GM19468 (cell line): ENCODE measurements at regions not wholly inside any gene's neighbourhood (a gene's known extent, or its start where the extent isn't known, plus 50 kb on each side); places are given as distances from the start of the nearest gene placed in this dataset.
A peak's percentile ranks its signal among the peaks of the same experiment; 100 is the strongest.
"Not testable (repeated sequence)": the region's sequence is repeated elsewhere in the genome, so short reads cannot be mapped to it uniquely, and the experiment has no call there.

Experiments used
- ATAC-seq: cut with Tn5 transposase; IDR thresholded peaks from one replicate; pipeline ENCODE4 v1.9.1; 2021; ENCODE audit warnings: mild to moderate bottlenecking, moderate library complexity, moderate number of reproducible peaks; ENCODE audit not compliant: unreplicated experiment; ENCODE audit errors: extremely low read depth

DNA sequence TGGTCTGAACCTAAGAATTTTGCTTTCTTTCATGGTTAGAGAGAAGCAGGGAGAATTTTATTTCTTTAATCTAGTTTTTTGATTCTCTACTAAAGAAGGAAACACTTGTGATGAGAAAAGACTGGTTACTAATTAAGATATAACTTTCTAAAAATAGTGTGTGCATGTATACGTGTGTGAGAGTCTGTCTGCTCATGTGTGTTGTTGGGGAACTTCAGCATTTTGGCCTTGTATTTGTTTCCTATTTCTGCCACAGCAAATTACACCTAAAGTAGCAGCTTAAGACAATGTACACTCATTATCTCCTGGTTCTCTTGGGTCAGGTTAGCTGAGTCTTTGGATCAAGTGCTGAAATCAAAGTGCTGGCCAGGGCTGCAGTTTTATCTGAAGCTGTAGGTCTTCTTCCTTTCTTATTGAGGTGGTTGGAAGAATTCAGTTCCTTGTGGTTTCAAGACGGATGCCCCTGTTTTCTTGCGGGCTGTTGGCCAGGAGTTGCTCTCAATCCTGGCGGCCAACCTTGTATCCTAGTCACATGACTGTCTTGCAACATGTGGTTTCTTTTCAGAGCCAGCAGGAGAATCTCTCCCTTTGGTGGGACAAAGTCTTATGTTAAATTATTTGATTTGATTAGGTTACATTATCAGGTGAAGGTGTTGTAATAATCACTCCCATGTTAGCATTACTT, 188.4 kb upstream of the CLNK start:
- no peak for ATAC-seq

DNA sequence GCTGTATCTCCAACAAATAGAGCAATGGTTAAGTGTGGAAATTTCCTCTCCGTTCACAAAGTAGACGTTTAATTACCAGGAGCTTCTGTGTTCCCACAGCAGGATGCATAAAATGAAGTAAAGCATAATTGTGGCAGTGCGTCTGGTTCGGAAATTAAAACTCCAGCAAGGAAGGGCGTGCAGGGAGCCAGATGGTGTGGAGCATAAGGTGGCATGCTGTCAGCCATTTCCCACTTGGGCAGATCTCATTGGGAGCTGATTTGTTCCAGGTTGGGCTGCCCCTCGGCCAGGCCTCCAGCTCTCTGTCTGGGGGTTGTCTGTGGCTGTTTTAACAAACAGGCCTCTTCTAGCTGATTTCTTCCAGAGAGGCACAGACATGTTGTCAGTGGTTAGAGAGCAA, 182.1 kb upstream of the CLNK start:
- no peak for ATAC-seq

DNA sequence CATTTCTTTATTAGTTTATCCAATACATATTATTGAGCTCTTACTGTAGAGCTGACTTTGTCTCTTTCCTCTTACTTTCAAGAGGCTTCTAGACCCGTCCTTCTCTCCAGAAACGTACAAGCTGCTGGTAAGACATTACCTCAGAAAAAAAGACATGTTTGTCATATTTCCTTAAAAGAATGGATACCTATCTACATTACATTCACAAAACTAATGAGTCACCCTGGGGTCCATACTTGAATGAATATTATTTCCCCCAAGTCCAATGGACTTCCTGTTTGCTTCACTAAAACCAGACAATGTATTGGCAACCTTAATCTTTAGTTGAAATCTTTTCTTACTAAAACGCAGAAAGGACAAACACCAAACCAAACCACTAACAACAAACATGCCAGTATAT, 176.5 kb upstream of the CLNK start:
- ATAC-seq: no peak

DNA sequence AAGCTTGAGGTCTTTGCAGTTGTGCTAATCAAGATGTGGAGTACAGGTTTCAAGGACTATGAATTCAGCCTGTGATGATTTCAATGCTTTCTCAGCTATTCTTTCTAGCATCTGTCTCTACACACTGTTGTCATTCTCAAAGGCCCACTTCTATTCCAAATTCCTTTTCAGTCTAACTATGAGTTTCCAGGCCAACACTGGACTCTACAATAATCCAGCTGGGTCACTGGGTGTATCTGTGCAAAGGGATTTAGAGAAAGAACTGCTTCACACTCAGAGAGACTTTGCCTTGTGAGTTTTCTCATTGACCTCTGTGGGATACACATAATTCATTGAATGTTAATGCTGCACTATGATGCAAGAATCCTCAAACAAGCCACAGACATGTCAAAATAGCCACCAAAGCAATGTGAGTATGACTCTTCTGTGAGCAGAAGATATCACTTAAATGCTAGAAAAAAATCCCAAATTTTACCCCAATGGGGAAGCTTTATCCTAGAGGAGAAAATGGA, 171.8 kb upstream of the CLNK start:
- no peak for ATAC-seq

DNA sequence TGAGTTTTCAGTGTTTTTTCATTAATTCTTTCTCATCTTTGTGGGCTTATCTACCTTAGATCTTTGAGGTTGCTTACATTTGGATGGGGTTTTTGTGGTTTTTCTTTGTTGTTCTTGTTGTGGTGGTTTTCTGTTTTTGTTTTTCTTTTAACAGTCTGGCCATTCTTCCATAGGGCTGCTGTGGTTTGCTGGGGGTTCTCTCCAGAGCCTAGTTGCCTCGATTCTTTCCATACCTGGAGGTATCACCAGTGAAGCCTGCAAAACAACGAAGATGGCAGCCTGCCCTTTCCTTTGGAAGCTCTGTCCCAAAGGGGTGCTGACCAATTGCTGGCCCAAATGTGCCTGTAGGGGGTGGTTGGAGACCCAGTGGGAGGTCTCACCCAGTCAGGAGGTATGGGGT, 168.6 kb upstream of the CLNK start:
- no peak for ATAC-seq

DNA sequence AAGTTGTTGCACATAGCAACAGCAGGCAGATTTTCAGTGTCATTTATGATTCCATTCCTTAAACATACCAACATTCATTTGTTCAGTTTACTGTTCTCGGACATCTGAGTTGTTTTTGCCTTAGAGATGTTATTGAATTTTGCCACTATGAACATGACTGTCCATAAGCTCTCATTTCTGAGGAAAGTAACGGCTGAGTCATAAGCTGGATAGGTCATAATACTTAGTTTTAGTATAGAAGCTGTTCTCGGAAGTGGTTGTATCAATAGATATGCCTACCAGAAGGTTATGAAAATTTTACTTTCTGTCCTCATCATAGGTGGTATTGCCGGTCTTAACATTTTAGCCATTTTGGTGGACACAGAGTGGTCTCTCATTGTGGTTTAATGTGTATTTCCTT, 157.1 kb upstream of the CLNK start:
- ATAC-seq: no peak

DNA sequence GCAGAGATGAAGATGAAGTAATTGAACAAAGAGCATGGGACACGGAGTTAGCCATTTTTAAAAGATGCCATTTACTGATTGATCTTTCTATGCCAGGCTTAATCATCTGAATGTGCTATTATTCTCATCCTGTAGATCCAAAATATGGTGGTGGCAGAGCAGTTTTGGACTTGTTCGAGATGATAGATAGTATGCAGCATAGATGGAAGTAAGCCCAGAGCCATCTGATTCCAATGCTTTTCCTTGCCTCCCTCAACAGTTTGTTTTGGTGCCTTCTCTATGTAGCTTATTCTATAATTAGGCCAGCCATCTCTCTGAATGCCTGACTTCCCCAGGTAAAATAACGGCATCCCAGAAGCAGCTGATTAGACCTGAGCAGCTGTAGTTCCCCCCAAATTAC, 152.6 kb upstream of the CLNK start:
- ATAC-seq: no peak

DNA sequence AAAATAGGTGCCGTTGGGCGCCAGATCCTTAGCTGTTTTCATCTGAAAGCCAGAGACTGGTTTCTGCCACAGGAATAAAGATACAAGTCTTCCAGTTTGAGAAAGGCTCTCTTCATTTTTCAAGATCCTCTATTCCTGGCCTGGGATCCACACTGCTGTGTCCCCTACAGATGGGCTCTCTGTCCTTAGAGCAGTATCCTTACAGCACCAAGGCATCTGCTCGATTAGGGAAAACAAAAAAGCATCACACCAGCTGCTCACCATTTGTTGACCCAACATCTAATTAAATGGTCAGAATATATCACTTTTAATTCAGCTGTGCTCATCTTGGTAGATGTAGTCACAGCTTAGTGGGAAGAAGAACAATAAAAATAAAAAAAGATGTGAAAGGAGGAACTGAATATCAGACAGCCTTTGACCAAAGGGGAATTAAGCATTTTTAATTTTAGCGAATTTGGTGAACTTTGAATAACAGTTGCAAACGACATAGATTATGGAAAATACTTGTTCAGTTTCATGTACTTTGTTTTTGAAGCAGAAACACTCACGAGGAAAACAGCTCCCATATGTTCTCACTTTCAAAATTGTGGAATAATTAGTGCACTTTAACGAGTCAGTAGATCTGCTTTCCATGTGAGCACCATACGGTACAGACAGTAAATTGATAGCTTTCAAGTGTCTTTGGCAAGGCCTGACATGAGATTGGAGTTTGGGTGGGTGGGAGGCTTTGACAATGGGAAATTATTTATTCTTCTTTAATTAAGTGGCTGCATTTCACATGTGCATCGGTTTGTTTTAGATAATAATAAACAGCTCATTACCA, 148.4 kb upstream of the CLNK start:
- no peak for ATAC-seq

DNA sequence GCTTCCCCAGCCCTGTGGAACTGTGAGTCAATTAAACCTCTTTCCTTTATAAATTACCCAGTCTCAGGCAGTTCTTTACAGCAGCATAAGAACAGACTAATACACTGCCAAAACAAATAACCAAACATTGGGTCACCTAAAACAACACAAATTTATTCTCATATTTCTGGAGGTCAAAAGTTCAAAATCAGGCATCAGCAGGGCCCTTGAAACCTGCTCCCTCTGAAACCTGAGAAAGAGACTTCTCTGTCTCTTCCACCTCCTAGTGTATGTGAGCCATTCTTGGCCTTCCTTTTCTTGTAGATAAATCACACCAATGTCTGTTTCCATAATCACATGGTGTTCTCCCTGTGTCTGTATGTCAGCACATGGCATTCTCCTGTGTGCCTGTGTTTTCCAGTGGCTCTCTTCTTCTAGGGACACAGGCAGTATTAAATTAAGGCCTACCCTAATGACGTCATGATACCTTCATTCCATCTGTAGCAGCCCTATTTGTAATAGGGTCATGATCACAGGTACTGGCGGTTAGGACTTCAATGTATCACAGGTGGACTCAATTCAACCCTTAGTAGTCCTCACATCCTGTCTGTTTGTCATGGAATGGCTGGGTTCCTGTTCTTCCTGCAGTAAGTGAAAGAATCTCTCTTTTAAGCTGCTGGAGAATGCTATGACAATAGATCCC, 147.3 kb upstream of the CLNK start:
- ATAC-seq: no peak

DNA sequence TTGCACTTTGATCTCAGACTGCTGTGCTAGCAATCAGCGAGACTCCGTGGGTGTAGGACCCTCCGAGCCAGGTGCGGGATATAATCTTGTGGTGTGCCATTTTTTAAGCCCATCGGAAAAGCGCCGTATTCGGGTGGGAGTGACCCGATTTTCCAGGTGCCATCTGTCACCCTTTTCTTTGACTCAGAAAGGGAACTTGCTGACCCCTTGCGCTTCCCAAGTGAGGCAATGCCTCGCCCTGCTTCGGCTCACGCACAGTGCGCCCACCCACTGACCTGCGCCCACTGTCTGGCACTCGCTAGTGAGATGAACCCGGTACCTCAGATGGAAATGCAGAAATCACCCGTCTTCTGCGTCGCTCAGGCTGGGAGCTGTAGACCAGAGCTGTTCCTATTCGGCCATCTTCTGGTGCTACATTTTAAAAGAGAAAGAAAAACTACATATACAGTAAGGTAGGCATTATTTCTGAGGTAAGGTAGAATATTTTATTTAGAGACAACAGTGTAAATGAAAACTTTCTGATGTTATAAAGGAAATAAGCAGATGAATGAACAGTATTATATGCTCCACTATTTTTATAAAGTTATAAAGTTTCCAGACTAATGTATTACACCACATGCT, 144.5 kb upstream of the CLNK start:
- not testable (repeated sequence) for ATAC-seq

DNA sequence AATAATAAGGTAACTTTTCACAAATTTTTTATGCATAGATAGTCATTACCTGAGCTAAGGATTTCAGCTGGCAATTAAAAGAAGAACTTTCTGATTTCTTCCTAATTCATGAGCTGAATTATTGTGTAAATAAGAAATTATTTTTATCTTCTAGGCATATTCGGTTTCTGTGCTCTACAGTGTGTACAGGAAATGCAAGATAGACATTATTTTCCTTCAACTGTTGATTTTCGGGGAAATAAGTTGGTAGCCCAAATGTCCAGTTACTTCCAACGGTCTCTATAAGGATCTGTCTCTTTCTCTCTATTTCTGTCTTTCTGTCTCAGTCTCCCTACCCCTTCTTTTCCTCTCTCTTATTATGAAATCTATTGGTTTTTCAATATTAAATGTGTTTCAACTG, 137.3 kb upstream of the CLNK start:
- ATAC-seq: no peak

DNA sequence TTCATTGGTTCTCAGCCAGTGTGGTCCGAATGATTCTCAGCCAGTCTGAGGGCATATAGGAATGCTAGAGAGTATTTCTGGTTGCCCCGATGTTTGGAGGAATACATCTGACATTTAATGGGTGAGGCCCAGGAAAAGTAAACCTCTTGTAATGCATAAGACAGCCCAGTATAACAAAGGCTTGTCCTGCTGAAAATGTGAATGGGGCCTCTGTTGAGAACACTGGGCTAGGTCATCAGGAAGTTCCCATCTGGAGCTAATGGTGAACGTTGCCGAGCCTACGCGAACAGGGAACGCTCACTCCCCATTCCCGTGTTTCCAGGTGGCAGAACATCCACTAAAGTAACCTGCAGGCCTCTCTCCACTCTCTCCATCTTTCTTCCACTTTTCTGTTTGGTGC, 132.0 kb upstream of the CLNK start:
- ATAC-seq: no peak

DNA sequence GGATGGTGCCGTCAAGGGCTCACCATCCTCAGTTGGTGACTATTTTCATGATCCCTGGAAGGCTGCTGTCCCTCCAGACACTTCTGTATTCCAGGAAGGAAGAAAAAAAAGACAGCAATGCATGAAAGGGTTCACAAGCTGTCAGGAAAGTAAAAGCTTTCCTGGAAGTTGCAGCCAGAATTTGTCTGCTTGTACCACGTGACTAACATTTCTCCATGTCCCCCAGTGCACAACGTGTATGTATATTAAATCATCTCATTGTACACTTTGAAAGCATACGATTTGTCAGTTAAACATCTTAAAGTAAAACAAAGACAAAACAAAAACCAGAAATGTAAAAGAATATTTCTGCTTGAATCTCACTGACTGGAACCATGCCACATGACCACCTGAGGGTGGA, 127.4 kb upstream of the CLNK start:
- no peak for ATAC-seq

DNA sequence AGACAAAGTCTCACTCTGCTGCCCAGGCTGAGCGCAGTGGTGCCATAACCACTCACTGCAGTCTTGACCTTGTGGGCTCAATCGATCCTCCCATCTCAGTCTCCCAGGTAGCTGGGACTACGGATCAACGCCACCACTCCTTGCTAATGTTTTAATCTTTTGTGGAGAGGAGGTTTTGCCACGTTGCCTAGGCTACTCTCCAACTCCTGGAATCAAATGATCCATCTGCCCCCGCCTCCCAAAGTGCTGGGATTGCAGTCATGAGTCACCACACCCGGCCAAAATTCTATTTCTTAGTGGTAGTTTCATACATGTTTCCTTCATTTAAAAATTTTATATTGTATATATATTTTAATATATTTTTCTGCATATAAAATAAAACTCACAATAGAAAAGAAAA, 125.8 kb upstream of the CLNK start:
- ATAC-seq: no peak

DNA sequence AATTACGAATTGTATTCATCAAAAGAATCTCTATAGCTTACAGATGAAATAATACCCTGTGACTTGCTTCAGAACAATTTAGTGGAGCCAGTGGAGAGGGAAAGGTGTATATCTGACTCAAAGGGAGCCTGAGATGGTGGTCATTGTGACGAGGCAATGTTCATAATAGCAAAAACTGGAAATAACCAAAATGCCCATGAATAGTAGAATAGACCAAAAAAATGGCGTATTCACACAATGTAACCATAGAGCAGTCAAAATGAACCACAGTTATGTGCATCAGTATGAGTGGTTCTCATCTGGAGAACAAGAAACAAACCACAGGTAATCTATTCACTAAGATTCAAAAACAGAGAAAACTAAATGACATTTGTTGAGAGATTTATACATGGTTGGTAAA, 125.3 kb upstream of the CLNK start:
- ATAC-seq: peak; percentile 50

DNA sequence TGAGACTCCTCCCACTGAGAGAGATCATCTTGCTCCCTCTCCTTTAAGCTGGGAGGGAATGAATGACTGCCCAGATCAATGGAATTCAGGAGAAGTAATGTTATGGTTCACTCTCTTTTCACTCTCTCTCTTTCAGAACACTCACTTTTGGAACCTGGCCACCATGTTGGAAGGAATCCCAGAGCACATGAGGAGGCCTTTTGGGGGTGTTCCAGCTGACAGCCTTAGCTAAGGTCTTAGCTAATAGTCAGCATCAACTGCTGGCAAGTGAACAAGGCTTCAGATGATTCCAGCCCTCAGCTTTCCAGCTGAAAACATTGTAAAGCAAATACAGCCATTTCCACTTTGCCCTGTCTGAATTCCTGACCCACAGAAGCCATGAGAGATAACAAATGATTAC, 124.0 kb upstream of the CLNK start:
- no peak for ATAC-seq

DNA sequence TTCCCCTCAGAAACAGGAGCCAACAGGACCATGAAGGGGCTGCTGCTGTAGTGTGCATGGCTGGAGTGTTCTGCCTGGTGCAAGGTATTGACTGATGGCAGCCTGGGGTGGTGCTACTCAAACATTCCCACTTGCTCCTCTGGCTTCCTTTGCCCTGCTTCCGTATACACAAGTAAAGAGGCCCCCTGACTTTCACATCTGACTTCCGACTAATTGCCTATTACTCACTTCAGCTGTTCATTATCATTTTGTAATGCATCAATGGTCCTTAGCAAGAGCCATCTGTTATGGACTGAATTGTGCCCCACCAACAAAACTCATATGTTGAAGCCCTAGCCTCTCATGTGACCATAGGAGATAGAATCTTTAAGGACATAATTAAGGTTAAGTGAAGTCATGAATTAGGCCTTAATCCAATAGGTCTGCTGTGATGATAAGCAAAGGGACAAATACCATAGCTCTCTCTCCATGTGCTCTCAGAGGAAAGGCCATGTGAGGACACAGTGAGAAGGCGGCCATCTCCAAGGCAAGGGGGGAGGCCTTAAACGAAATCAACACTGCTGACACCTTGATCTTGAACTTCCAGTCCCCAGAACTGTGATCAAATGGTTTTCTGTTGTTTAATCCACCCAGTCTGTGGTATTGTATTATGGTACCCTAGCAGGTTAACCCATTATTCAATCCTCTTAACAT, 122.5 kb upstream of the CLNK start:
- ATAC-seq: no peak

DNA sequence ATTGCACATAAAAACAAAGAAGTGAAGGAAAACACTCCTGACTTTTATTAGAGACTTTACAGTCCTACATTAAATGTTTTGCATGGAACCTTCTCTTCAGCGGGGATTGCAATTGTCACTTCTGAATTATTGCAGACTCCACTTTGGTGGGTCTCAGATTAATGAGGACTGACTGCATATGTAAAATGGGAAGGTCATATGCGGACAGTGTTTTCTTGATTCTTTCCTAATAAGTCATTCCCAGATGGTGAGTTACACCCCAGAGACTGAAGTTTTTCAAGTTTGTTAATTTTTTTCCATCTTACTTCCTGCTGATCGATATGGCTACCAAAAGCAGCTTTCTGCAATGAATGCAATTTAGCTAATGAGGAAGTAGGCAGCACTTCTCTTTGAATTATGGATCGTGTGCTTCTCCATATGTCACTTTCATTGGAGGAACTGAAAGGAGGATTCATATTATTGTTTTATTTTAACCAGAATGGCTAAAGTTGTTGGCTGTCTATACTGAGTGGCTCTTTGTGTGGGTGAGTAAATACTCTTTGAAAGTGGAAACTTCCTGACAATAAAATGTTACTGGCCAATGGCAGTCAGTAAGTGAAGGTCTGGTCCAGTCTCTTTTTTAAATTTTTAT, 119.3 kb upstream of the CLNK start:
- ATAC-seq: no peak

DNA sequence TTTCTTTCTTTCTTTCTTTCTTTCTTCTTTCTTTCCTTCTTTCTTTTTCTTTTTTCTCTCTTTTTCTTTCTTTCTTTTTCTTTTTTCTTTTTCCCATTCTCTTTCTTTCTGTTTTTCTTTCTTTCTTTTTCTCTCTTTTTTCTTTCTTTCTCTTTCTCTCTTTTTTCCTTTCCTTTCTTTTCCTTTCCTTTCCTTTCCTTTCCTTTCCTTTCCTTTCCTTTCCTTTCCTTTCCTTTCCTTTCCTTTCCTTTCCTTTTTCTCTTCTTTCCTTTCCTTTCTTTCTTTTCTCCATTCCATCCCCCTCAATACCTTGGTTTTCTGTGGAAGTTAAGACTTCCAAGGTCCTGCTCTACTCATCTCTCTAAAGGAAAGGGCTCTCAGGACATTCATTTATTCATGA, 102.8 kb upstream of the CLNK start:
- ATAC-seq: no peak

DNA sequence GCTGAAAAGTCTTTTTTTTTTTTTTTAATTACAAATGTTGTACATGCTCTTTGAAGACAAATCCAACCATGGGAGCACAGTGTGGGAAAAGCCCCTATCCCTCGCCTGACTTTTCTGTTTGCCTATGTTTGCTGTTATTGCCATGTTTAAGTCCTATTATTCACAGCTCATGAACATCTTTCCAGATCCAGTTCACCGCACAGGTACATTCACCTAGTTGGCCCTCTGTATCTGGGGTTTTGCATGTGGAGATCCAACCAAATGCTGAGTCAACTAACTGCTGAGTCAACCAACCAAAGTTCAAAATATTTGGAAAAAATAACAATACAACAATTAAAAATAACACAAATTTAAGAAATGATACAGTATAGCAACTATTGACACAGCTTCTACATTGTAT, 100.1 kb upstream of the CLNK start:
- ATAC-seq: no peak
